Renal cortex interstitium (tissue), 11 donors: ENCODE measurements at regions not wholly inside any gene's neighbourhood (a gene's known extent, or its start where the extent isn't known, plus 50 kb on each side); places are given as distances from the start of the nearest gene placed in this dataset.

Experiments
- DNase-seq, 11 donors: peaks; one replicate each; pipeline ENCODE4 v3.0.0-alpha.2; 2013; ENCODE audit warnings: low read depth in 9 of 11, low spot score in 4 of 11; ENCODE audit errors: extremely low read depth in 1 of 11

- no peak for DNase-seq
Measured at GRCh38 chr2:207387001-207387571, 142.7 kb upstream of the CREB1 start.

GRCh38 chr2:207390302-207391095 lies 139.3 kb upstream of the CREB1 start:
- DNase-seq = no peak

- DNase-seq = no peak
Measured at GRCh38 chr2:207394203-207394781, 135.5 kb upstream of the CREB1 start.

- DNase-seq = no peak
Measured at GRCh38 chr2:207394812-207395534, 134.8 kb upstream of the CREB1 start.

- no peak for DNase-seq
Measured at GRCh38 chr2:207395535-207396251, 134.1 kb upstream of the CREB1 start.

GRCh38 chr2:207397917-207398655 lies 131.7 kb upstream of the CREB1 start:
- DNase-seq = no peak

GRCh38 chr2:207399301-207399700 lies 130.5 kb upstream of the CREB1 start:
- no peak for DNase-seq

- DNase-seq = no peak
Measured at GRCh38 chr2:207401338-207401737, 128.4 kb upstream of the CREB1 start.

- DNase-seq = no peak
Measured at GRCh38 chr2:207403141-207403540, 126.6 kb upstream of the CREB1 start.

GRCh38 chr2:207403950-207404349 lies 125.8 kb upstream of the CREB1 start:
- DNase-seq = no peak

GRCh38 chr2:207405150-207405549 lies 124.6 kb upstream of the CREB1 start:
- no peak for DNase-seq

GRCh38 chr2:207408086-207408794 lies 121.5 kb upstream of the CREB1 start:
- no peak for DNase-seq

GRCh38 chr2:207409517-207409916 lies 120.2 kb upstream of the CREB1 start:
- no peak for DNase-seq

- no peak for DNase-seq
Measured at GRCh38 chr2:207412787-207413310, 116.9 kb upstream of the CREB1 start.

GRCh38 chr2:207413376-207413907 lies 116.3 kb upstream of the CREB1 start:
- no peak for DNase-seq

GRCh38 chr2:207416111-207416510 lies 113.7 kb upstream of the CREB1 start:
- no peak for DNase-seq

- no peak for DNase-seq
Measured at GRCh38 chr2:207416900-207417299, 112.9 kb upstream of the CREB1 start.

- DNase-seq = no peak
Measured at GRCh38 chr2:207417301-207417718, 112.5 kb upstream of the CREB1 start.
